IMR-90 (cell line): ENCODE measurements at regions not wholly inside any gene's neighbourhood (a gene's known extent, or its start where the extent isn't known, plus 50 kb on each side); places are given as distances from the start of the nearest gene placed in this dataset.

ENCODE experiments used
- ATAC-seq: fragments of 200-7000 bp; cut with Tn5 transposase; 2 replicates; pipeline ENCODE4 v1.9.1; 2020; ENCODE audit warnings: low read depth, mild to moderate bottlenecking, moderate library complexity
- BruUV-seq: library from RNA; stranded (reverse); fragments of 400-500 nt; replicated peaks from 2 replicates; lab custom pipeline; 2021; lab: Mats Ljungman, UMichigan
- CTCF ChIA-PET: fragments of 300-600 bp; formaldehyde crosslinking; extraction: SDS; loops from one replicate; lab custom pipeline; 2021; ENCODE audit warnings: antibody characterized with exemption; lab: Yijun Ruan, JAX
- POLR2A ChIA-PET: fragments of 300-600 bp; sonication (Branson Sonifier 250); formaldehyde crosslinking; loops from one replicate; lab custom pipeline; 2022; ENCODE audit warnings: antibody characterized with exemption; ENCODE audit not compliant: unreplicated experiment; lab: Charles Lee
- DNase-seq: peaks from one replicate; pipeline ENCODE4 v3.0.0; 2013
- H2AFZ ChIP-seq: replicated peaks from 2 replicates; pipeline ENCODE3; 2013; ENCODE audit warnings: low read length, mild to moderate bottlenecking; ENCODE audit not compliant: poor library complexity
- H2AK5ac ChIP-seq: 2 replicates; pipeline ENCODE4 v1.6.1; 2013; ENCODE audit warnings: low read depth, low read length, inconsistent platforms
- H2AK9ac ChIP-seq: replicated peaks from 2 replicates; pipeline ENCODE3; 2013; ENCODE audit warnings: mild to moderate bottlenecking, low read depth, low read length, moderate library complexity; ENCODE audit not compliant: poor library complexity
- H2BK120ac ChIP-seq: 2 replicates; pipeline ENCODE4 v1.6.1; 2013; ENCODE audit warnings: low read depth, low read length, inconsistent platforms
- H2BK15ac ChIP-seq: 3 replicates; pipeline ENCODE4 v1.6.1; 2013; ENCODE audit warnings: low read depth, low read length, inconsistent platforms
- H2BK20ac ChIP-seq: 2 replicates; pipeline ENCODE4 v1.6.1; 2013; ENCODE audit warnings: low read depth, mild to moderate bottlenecking, inconsistent platforms, low read length, moderate library complexity
- H2BK5ac ChIP-seq: 2 replicates; pipeline ENCODE4 v1.6.1; 2013; ENCODE audit warnings: mild to moderate bottlenecking, low read depth, low read length, inconsistent platforms; ENCODE audit not compliant: poor library complexity, severe bottlenecking
- H3K14ac ChIP-seq: replicated peaks from 2 replicates; pipeline ENCODE4 v1.6.1; 2013; ENCODE audit warnings: low read depth, low read length, inconsistent platforms
- H3K18ac ChIP-seq: 2 replicates; pipeline ENCODE4 v1.6.1; 2013; ENCODE audit warnings: low read depth, low read length, control low read depth
- H3K23ac ChIP-seq: 2 replicates; pipeline ENCODE4 v1.6.1; 2013; ENCODE audit warnings: low read depth, low read length, inconsistent platforms
- H3K27ac ChIP-seq: 2 replicates; pipeline ENCODE4 v1.5.1; 2013; ENCODE audit warnings: mild to moderate bottlenecking, control low read depth, low read length; ENCODE audit not compliant: insufficient read depth
- H3K27me3 ChIP-seq: 2 replicates; pipeline ENCODE4 v1.6.1; 2013; ENCODE audit warnings: low read length; ENCODE audit not compliant: control insufficient read depth, insufficient read depth
- H3K36me3 ChIP-seq: 2 replicates; pipeline ENCODE4 v1.6.1; 2013; ENCODE audit warnings: low read length, mixed read lengths; ENCODE audit not compliant: control insufficient read depth, insufficient read depth
- H3K4ac ChIP-seq: 2 replicates; pipeline ENCODE4 v1.6.1; 2013; ENCODE audit warnings: low read depth, low read length, inconsistent platforms
- H3K4me1 ChIP-seq: 2 replicates; pipeline ENCODE4 v1.6.1; 2013; ENCODE audit warnings: low read length, mixed read lengths; ENCODE audit not compliant: control insufficient read depth, insufficient read depth
- H3K4me2 ChIP-seq: 2 replicates; pipeline ENCODE4 v1.6.1; 2013; ENCODE audit warnings: low read depth, mild to moderate bottlenecking, control low read depth, low read length, moderate library complexity
- H3K4me3 ChIP-seq: 2 replicates; pipeline ENCODE4 v1.5.1; 2013; ENCODE audit warnings: low read depth, mild to moderate bottlenecking, control low read depth, low read length, moderate library complexity; ENCODE audit not compliant: insufficient read depth
- H3K56ac ChIP-seq: 2 replicates; pipeline ENCODE4 v1.6.1; 2013; ENCODE audit warnings: low read length, inconsistent platforms; ENCODE audit not compliant: insufficient read depth; ENCODE audit errors: extremely low read depth
- H3K79me1 ChIP-seq, 2 experiments: 2 replicates each; pipeline ENCODE4 v1.6.1; 2013; ENCODE audit warnings: low read length in 2 of 2, inconsistent platforms in 1 of 2, low read depth in 1 of 2
- H3K9ac ChIP-seq: 2 replicates; pipeline ENCODE4 v1.6.1; 2013; ENCODE audit warnings: low read depth, low read length, control low read depth
- H3K9me1 ChIP-seq: 2 replicates; pipeline ENCODE4 v1.6.1; 2013; ENCODE audit warnings: low read length, inconsistent platforms; ENCODE audit not compliant: insufficient read depth
- H3K9me3 ChIP-seq: 2 replicates; pipeline ENCODE4 v1.6.1; 2013; ENCODE audit warnings: low read length; ENCODE audit not compliant: control insufficient read depth, insufficient read depth
- H4K20me1 ChIP-seq: 2 replicates; pipeline ENCODE4 v1.6.1; 2013; ENCODE audit warnings: low read length, inconsistent platforms; ENCODE audit not compliant: insufficient read depth
- H4K5ac ChIP-seq: 2 replicates; pipeline ENCODE4 v1.6.1; 2013; ENCODE audit warnings: mild to moderate bottlenecking, low read depth, low read length, control low read depth
- H4K8ac ChIP-seq, 2 experiments: 2 replicates each; pipeline ENCODE4 v1.6.1; 2013; ENCODE audit warnings: low read depth in 2 of 2, low read length in 2 of 2, control low read depth in 1 of 2, inconsistent platforms in 1 of 2
- H4K91ac ChIP-seq: 2 replicates; pipeline ENCODE4 v1.6.1; 2013; ENCODE audit warnings: low read depth, low read length, inconsistent platforms; ENCODE audit not compliant: insufficient read depth
- POLR2A ChIP-seq: IDR thresholded peaks from 2 replicates; pipeline ENCODE4 v1.6.1; 2012; ENCODE audit warnings: mild to moderate bottlenecking, low read depth, low read length
- RAD21 ChIP-seq: IDR thresholded peaks from 2 replicates; pipeline ENCODE4 v1.6.1; 2012; ENCODE audit warnings: low read length, improper control_type of control experiment
- WGBS, 2 experiments: methylation state at CpG; one replicate each; pipeline versions ENCODE4 v1.1.5 to v1.1.7; 2013; ENCODE audit warnings: missing lambda C conversion rate in 2 of 2; ENCODE audit not compliant: insufficient read length in 1 of 2; ENCODE audit errors: extremely low coverage in 2 of 2; 5-methylcytosine and 5-hydroxymethylcytosine counted together
- dilution Hi-C: fragments of 300-500 bp; cut with HindIII; formaldehyde crosslinking; loops from one replicate; pipeline ENCODE4 v1.14.3; 2018; ENCODE audit warnings: low sequenced_read_pairs; ENCODE audit not compliant: unreplicated experiment
- in situ Hi-C: fragments of 300-500 bp; cut with MboI; formaldehyde crosslinking; loops from 3 replicates; pipeline ENCODE4 v1.14.3; 2019; ENCODE audit warnings: low sequenced_read_pairs, inconsistent platforms, mixed read lengths
- intact Hi-C: fragments of 100-400 bp; cut with micrococcal nuclease; formaldehyde crosslinking; loops from 2 replicates; pipeline ENCODE4 v1.10.0; 2022

GRCh38 chr15:47949815-47950214, 171.0 kb upstream of the SLC24A5 start:
- Histone ChIP-seq H3K4me3 (no peak overlapping the region), H3K79me1 (no peaks in the 10 kb centered on the region), H4K5ac (no peak overlapping the region), H3K23ac (no peak overlapping the region), H3K18ac (no peak overlapping the region), H2BK15ac (no peak overlapping the region), H3K4me2 (no peak overlapping the region), H3K9me3 (no peaks in the 10 kb centered on the region), H3K56ac (no peak overlapping the region), H4K91ac (no peak overlapping the region), H3K9ac (no peak overlapping the region), H2BK5ac (no peak overlapping the region), H3K27ac (no peak overlapping the region), H3K4me1 (no peaks in the 10 kb centered on the region), H2AK5ac (no peak overlapping the region), H4K20me1 (no peaks in the 10 kb centered on the region), H3K36me3 (no peaks in the 10 kb centered on the region), H3K9me1 (no peaks in the 10 kb centered on the region), H3K4ac (no peak overlapping the region), H2BK120ac (no peak overlapping the region), H3K27me3 (no peaks in the 10 kb centered on the region; the same call in 1 of the 2 replicates), H3K14ac (no peak overlapping the region), H4K8ac (no peak overlapping the region), H2BK20ac (no peak overlapping the region), H2AFZ (no peak overlapping the region), H2AK9ac (no peak overlapping the region)
- 43% methylated on average over 2 of the region's 4 CpGs; no CpG with 5 or more reads in 1 of the 2 experiments for WGBS, 2 experiments
- intact Hi-C loops (no loop called here), in situ Hi-C loops (no loop called here), dilution Hi-C loops (no loop called here)
- ChIA-PET POLR2A (no interaction called here), CTCF (no interaction called here)
- ATAC-seq = no peak
- TF ChIP-seq POLR2A (no peak), RAD21 (no peak)
- BruUV-seq = no TSS peak
- DNase-seq = no peak
